ENCODE measurements at regions not wholly inside any gene's neighbourhood (a gene's known extent, or its start where the extent isn't known, plus 50 kb on each side); places are given as distances from the start of the nearest gene placed in this dataset.

DNA sequence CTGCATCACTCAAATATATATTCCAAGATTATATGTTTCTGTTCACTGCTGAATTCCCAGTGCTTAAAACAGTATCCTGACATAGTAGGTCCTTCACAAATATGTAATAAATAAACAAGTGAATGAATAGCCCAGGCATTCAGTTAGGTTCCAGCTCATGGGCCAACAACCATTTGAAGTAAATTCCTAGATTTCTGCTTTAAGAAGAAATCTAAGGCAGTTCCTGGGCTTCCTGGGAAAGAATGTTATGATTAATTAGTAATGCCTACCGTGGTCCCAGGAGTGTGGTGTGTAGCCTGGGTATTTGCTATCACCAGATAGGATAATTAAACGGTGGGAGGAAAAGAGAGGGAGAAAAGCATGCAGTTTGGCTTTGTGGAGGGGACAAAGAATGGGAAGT, 576.8 kb downstream of the SOX6 start:
- DNase-seq = no peak

- no peak for DNase-seq
Observed at GRCh38 chr11:15780382-15780781, 576.0 kb downstream of the SOX6 start.

DNA sequence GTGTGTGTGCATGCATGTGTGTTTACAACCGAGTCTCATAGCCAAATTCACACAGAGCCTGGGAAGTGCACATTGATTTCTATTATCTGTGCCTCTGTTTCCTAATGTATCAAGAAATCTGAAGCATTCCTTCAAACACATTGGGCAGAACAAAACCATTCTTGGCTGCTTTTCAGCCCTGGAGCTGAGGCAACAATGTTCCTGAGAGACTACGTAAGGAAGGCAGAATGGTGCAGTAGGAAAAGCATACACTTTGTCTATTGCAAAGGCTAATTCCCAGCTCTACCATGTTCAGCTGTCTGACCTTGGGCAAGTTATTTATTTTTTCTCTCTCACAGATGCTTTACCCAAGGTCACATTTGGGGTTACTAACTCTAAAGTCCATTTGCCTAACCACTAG, 575.5 kb downstream of the SOX6 start:
- no peak for DNase-seq

- DNase-seq = no peak
Observed at GRCh38 chr11:15783619-15784018, 572.7 kb downstream of the SOX6 start.

DNA sequence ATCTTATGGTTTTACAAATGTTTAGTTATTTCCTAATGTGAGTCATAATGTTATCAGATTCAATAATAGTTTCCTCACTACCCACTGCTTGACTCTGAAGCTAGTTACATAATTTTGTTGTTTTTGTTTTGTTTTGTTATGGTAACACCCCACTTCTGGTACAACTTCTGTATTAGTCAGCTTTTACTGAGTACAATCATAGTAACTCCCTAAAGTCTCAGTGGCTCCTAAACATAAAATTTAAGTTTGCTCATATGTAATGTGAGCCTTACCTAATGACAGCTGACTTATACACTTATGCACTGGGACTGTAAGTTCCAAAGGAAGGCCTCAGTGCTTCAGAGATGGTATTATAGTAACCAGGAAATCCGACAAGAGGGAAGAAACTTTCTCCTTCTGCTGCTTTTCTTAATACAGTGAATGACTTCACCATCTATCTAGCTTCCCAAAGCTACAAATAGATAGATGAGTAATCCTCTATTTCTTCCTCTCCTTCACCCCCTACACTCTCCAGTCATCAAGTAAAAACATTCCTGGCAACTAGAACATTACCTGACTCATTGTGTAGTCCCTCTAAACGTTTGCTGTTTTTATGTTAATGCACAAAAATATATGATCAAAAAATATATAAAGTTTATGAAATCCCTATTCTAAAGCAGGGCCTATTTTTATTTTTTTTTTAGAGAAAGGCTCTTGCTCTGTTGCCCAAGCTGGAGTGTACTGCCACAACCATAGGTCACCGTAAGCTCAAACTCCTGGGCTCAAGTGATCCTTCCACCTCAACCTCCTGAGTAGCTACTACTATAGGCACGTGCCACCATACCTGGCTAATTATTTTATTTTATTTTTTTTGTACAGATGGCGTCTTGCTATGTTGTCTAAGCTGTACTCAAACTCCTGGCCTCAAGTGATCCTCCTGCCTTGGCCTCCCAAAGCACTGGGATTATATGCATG, 563.0 kb downstream of the SOX6 start:
- no peak for DNase-seq

DNA sequence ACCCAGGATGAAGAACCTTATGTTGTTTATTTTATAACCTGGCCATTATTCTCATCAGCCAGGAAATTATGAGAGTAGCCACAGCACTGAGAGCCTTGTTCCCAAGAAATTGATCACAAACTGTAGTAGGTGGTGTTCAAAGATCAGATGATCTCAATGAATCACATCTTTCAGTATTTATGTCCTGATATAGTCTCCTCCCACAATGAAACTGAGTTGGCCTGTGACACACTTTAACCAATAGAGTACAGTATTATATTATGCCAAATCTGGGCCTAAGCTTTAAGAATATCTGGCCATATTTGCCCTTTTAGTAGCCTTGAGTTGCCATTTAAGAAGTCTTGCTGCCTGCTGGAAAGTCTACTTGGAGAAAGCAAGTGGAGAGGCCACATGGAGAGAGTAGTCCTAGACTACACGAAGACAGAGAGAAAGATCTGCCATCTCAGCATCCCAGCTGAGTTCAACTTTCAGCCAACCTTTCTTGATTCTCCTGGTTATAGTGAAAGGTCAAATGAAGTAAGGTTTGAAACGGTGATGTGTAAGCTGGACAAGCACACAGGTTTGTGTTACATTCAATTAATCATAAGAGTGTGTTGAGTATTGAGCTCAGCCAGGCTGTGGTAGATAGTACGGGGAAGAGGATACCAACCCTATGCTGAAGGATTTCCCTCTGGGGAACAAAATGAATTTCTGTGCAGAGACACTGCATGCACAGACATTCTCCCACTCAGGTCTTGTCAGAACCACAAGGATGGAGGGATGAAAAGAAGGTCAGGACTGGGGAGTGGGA, 561.8 kb downstream of the SOX6 start:
- no peak for DNase-seq

GRCh38 chr11:15795378-15795777, 561.0 kb downstream of the SOX6 start:
- DNase-seq = no peak

GRCh38 chr11:15800111-15800800, 556.1 kb downstream of the SOX6 start:
- DNase-seq = peak; percentile 16

DNA sequence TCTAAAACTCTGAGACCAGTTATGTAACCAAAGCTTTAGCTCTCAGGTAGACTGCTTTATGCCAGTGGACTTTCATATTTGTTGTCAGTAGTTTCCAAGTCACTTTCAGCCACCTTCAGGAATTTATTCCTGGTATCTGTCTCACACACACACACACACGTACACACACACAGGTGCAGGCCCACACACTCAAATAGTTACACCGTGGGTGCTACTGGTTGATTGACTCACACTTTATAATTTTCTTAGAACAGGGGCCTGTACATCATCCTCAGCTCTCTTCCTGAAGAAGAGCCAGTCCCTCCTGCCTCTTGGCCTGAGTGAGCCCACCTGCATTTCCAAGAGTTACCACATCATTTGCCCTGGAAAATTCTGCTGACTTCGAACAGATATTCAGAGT, 555.2 kb downstream of the SOX6 start:
- no peak for DNase-seq

GRCh38 chr11:15801616-15802015, 554.7 kb downstream of the SOX6 start:
- DNase-seq = no peak

DNA sequence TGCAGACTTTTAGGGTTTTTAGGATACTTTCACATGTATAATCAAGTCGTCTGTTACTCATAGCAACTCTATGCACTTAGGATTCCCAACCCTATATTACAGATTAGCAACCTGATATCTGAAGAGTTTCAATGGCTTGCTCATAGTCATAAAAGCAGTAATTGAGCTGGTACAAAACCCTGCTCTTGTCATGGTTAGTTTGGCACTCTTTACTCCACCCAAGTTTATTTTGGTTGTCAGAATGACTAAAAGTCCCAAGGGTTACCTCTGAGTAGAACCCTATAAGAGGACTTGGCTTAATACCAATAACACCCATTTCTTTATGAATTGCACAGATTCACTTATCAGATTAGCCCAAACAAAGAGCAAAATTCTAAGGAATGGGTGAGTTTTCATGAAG, 550.6 kb downstream of the SOX6 start:
- DNase-seq = no peak

- no peak for DNase-seq
Observed at GRCh38 chr11:15806217-15806616, 550.1 kb downstream of the SOX6 start.

GRCh38 chr11:15807827-15808226, 548.5 kb downstream of the SOX6 start:
- DNase-seq = no peak

- no peak for DNase-seq
Observed at GRCh38 chr11:15810082-15810481, 546.3 kb downstream of the SOX6 start.

DNA sequence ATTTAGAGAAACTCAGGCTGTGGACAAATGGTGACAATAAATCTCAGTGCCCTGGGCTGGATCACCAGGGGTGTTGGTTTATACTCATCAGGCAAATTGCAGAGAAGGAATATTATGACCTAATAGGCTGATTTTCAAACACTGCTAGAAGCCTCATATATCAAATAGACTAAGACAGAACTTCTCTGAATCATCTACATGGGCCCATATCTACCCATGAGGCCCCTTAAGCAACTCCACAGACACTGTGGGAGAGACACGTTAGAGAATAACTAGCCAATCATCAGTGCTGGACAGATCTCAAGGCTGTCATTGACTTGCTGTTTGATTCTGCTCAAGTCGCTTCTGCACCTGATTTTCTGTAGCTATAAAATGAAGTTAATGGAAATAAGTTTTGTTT, 545.8 kb downstream of the SOX6 start:
- DNase-seq = no peak

DNA sequence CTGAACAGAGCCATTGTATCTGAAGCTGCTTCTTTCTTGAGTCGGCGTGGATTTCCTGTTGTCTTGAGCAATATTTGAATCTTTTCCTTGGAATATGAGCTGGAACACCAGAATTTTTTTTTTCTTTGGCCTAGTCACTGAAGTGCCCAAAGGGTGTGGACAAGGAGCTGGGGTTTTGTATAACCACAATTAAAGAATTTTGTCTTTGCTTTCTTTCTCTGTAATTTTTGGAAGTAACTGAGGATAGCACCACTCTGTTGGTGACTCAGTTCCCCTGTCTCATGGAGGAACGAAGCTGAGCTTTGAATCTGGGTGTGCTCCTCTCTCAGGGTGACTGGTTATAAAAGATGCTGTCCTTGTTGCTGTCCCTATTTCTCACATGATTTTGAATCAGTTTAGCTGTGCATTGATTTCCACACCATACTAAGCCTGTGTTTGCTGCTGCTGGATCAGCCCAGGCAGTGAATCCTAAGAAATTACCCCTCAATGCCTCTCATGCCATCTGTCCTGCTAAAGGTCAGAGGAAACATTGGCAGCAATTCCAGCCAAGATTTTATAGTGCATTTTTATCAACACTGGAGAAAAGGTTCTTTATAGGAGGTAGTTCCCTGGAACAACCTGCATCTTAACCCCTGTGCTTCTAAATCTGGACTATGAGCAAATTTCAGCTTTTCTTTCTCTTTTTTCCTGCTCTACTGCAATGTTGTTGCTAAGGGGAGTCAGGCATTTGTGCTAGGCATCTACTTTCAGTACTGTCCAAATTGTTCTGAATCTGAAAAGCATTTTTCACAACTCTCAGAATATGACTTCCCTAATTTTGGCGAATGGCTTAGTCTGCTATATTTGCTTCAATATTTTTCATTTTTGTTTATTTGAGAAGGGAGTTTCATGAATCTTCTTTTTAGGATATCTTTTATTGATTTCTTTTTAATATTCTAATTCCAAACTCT, 540.8 kb downstream of the SOX6 start:
- no peak for DNase-seq

- no peak for DNase-seq
Observed at GRCh38 chr11:15816260-15816871, 540.0 kb downstream of the SOX6 start.

DNA sequence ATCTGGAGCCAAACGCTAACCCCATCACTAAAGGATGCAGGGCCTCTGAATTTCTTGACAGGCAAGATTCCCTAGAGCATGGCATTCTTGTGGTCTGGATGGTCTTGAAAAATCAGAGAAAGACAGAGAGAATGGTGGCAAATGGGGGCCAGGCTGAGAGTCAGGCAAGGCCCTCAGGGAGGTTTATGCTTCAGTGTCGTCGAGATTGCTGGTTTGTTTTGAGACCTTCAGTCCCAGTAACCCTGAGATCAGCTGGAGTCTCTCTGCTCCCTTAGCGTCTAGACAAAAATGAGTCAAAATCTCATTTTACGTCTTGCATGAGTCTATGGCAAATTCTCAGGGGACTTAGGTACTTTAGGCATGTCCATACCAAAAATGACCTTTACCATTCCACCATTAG, 539.3 kb downstream of the SOX6 start:
- no peak for DNase-seq

DNA sequence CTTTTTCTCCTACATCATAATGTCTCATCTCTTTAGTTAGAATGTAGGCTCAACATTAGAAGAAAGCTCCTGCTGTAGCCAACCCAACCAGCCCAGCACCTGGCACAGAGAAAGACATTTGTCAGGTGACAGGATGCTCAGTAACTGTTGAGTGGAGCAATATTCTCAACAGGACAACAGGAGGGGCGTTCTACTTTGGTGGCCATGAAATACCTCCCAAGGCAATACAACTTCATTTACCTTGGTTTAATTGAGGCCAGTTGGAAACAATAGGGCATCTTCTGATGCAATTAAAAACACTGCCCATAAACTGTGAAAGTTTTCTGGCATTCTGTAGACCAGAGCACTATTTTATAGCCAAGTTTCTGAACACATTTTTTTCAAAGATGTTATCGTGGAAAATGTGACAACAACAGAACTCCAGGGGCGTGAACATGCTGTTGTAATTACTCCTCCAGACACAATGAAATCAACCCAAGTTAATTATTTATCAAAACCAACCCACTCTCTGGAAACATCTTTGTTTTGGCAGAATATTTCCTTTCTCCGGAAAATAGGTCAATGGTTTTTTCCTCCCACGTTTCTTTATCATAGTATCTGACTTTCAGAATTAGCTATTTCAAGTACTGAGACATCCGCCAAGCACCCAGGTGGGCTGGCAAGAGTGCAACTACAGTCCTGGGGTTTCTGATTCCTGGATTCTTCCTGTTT, 538.1 kb downstream of the SOX6 start:
- DNase-seq = no peak

DNA sequence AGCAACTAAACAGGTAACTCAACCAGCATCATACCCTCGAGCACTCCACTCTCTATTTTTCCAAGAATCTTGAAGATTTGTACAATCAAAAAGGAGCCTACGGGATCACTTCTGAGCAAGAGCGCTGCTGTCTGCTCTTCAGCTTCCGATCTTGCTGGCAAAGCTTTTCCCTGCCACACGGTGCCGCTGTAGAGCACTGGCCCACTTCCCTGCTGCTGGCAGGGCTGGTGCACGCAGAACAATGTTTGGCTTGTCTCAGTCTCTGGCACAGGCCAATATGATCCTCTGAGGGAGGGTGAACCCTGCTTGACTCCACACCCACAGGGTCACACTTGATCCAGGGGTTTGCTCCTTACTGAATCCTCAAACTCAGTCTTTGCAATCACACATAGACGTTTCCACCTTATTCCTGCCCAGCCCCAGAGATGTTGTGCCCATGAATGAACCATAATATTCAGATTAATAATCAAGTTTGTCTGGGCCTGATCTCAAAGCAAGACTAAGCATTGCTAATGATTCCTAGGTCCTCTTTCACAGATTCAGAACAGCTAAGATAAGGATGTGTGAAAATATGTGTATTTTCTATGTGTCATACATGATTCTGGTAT, 536.6 kb downstream of the SOX6 start:
- peak; percentile 93 for DNase-seq

DNA sequence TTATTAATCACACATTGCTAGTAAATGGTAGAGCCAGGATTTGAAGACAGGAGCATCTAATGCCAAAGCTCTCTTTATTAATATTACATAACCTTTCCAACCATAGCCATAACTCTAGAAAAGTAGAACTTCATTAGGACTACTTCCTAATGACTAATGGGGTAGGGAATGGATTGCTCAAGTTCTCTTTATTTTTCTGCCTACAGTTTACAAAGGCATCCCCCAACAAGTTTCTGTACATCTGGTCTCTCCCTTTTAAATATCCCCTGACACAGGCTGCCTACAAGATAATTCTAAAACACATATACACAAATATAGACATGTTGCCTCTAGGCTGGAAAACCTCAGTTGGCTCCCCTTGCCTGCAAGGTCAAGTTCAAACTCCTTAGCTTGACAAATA, 534.9 kb downstream of the SOX6 start:
- DNase-seq = no peak
